ENCODE measurements at regions not wholly inside any gene's neighbourhood (a gene's known extent, or its start where the extent isn't known, plus 50 kb on each side); places are given as distances from the start of the nearest gene placed in this dataset.
"Not testable (repeated sequence)": the region's sequence is repeated elsewhere in the genome, so short reads cannot be mapped to it uniquely, and the experiment has no call there.

DNA sequence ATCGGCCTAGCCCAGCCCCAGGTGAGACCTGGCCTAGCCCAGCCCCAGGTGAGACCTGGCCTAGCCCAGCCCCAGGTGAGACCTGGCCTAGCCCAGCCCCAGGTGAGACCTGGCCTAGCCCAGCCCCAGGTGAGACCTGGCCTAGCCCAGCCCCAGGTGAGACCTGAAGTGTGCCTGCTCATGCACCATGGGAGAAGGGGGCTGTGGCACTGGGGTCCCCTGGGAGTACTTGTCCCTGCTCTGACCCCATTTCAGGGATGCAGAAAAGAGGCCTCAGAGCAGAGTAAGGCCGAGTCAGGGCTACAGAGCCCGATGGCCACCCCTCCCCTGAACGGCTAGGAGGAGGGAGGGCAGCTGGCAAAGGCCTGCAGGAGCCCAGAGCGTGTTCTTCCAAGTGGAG is 129.6 kb downstream of the CRYBB2 start:
- TF ChIP-seq, protein P1, sequence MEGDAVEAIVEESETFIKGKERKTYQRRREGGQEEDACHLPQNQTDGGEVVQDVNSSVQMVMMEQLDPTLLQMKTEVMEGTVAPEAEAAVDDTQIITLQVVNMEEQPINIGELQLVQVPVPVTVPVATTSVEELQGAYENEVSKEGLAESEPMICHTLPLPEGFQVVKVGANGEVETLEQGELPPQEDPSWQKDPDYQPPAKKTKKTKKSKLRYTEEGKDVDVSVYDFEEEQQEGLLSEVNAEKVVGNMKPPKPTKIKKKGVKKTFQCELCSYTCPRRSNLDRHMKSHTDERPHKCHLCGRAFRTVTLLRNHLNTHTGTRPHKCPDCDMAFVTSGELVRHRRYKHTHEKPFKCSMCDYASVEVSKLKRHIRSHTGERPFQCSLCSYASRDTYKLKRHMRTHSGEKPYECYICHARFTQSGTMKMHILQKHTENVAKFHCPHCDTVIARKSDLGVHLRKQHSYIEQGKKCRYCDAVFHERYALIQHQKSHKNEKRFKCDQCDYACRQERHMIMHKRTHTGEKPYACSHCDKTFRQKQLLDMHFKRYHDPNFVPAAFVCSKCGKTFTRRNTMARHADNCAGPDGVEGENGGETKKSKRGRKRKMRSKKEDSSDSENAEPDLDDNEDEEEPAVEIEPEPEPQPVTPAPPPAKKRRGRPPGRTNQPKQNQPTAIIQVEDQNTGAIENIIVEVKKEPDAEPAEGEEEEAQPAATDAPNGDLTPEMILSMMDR (IDR thresholded peaks at IDR 0.05) = not testable (repeated sequence)
- not testable (repeated sequence) for TF ChIP-seq ZFX (IDR thresholded peaks at IDR 0.05; ENCODE audit: borderline replicate concordance)

Measured in 22Rv1 (cell line).